ENCODE measurements at regions not wholly inside any gene's neighbourhood (a gene's known extent, or its start where the extent isn't known, plus 50 kb on each side); places are given as distances from the start of the nearest gene placed in this dataset.

DNA sequence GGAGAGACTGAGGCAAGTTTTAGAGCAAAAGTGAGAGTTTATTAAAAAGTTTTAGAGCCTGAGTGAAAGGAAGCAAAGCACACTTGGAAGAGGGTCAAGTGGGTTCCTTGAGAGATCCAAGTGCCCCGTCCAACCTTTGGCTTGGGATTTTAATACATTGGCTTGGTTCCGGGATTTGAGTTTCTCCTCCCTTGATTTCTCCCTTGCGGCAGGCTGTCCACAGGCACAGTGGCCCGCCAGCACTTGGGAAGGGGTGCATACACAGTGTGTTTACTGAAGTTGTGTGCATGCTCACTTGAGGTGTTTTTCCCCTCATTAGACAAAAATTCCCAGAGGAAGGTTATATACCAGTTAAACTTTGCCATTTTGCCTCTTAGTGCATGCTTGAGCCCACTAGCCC lies 333.5 kb downstream of the PCDH18 start:
- no peak for DNase-seq

- DNase-seq: no peak
Observed at GRCh38 chr4:137194670-137195069, 337.6 kb downstream of the PCDH18 start.

GRCh38 chr4:137193564-137193963 lies 338.7 kb downstream of the PCDH18 start:
- DNase-seq: no peak

DNA sequence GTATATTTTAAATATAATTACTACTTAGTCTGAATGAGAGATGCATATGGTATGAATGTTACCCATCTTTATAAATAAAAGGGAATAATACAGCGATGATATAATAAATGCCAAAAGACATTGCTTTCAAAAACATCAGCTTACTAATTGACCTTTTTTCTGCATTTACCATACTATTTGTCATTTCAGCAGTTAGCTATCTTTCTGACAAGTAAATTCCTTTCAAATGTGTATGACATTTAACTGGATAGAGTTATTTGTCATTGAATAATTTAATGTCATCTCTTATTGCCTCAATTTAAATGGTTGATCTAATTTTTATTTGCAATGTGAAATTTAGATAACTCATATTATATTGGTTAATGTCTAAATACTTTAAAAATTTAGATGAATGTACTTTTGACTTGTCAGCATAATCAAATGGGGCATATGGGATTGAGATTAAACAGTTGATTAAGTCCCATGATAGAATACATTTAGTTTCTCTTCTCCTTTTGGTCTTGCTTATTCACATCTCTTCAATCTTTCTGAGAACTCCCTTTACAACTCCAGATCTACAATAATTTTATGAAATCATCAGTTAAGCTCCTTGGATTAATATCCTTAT lies 350.9 kb downstream of the PCDH18 start:
- DNase-seq: no peak

- DNase-seq: no peak
Observed at GRCh38 chr4:137180349-137180748, 351.9 kb downstream of the PCDH18 start.

DNA sequence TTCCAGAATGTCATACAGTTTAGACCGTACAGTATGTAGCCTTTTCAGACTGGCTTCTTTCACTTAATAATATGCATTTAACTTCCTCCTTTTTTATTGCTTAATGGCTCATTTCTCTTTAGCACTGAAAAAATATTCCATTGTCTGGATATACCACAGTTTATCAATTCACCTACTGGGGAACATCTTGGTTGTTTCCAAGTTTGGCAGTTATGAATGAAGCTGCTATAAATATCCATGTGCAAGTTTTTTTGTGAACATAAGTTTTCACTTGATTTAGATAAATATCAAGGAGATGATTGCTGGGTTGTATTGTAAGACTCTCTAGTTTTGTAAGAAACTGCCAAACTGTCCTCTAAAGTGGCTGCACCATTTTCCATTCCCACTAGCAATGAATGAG lies 375.5 kb downstream of the PCDH18 start:
- DNase-seq: no peak

DNA sequence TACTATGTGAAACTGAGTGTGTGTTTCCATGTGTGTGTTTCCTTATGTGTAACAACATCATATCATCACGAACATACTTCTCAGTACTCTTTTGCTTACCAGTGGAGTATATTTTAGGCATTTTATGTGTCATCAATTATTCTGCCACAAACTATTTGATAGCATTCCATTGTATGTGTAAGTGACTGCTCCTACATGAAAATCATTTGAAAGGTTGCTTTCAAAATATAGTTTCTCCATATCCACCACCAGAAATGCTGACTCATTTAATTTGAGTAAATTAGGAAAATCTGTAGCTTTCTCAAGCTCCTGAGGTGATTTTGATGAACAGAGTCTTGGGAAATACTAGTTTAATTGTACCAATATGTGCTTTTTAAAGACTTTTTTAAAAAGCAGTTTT lies 376.2 kb downstream of the PCDH18 start:
- no peak for DNase-seq

GRCh38 chr4:137131201-137131600 lies 401.1 kb downstream of the PCDH18 start:
- DNase-seq: no peak

DNA sequence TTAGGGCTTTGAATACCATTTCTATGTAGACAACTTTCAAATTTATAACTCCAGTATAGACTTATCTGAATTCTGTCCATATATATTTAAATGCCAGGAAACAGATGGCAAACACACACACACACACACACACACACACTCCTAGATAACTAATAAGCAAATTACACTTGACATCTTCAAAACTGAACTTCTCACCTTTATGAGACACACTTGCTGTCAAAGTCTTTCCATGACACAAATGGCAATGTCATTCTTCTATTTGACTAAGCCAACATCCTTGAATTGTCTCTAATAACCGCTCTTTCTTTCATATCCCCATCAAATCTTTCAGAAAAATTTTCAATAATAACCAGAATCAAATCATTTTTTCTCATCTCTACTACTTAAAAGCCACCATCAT lies 402.4 kb downstream of the PCDH18 start:
- DNase-seq: no peak

DNA sequence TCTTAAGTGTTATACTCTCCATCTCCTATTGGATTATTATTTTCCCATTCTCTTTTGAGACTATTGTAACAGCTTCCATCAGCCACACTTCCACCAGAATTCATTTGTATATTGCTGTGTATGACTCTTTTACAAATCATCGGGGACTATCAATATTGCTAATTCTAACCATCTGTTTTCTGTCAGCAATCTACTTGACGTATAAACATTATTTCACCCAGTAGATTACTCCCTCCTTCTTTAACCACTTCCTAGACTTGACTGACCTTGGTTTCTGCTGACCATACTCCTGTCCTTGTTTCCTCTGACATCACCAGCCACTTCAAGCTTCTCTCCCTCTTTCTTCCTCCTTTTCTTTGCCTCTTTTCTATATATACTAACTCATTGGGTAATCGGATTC lies 402.9 kb downstream of the PCDH18 start:
- no peak for DNase-seq

GRCh38 chr4:137125011-137125410 lies 407.3 kb downstream of the PCDH18 start:
- DNase-seq: no peak

DNA sequence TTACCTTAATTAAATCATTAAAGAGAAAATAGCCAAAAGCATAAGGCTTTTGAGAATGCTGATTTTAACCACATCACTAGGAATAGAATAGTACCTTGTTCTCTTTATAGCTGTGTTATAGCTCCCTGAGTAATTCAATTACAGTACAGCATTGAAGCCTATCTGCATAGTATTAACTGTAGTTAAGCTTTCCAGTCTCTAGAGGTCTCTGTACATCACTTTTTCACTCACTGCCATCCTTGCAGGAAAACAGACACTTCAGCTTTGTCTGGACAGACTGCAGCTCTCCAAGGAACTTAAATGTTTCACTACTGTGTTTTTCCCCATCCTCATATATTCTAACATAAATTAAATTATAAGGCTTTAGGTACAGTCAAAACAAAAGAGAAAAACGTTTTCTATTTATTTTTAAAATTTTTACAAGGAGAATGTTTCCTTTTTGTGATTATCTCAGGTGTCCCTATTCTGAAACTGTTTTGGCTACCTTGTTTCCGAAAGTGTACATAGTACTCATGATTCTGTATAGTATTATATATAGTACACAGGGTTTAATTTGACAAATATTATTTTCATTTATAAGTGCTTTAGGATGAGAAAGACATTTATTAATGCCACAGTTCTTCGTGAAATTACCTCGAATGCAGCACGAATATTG lies 407.9 kb downstream of the PCDH18 start:
- no peak for DNase-seq

DNA sequence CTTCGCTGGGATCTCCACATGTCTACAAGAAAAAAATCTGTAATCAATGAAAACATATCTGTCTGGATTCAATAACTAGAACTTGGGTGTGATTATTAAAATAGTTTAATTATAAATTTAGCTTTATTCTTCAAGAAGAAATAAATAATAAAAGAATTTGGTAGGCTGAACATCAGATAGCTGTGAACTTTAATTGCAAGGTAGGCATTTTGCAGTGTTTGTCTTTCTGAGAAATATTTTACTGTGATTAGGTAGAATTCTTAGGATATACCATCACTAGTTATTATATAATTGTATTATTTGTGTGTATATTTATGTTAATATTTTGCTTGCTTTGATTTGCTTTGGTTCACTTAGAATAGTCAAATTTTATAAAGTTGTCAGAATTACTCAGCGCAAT lies 409.4 kb downstream of the PCDH18 start:
- DNase-seq: no peak

DNA sequence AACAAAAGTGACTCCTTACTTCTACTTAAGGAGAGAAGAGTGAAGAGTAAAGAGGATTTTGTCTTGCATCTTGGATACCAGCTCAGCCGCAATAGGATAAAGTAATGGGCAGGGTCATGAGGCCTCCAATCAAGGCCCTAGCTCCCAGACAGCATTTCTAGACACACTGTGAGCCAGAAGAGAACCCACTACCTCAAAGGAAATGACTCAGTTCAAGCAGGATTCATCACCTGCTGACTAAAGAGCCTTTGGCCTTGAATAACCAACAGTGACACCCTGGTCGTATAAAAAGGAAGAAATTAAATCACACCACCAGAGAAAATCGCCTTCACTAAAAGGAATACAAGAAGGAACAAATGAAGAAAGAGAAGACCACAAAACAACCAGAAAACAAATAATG lies 416.1 kb downstream of the PCDH18 start:
- no peak for DNase-seq

GRCh38 chr4:137106733-137107132 lies 425.6 kb downstream of the PCDH18 start:
- no peak for DNase-seq

- no peak for DNase-seq
Observed at GRCh38 chr4:137106287-137106686, 426.0 kb downstream of the PCDH18 start.

DNA sequence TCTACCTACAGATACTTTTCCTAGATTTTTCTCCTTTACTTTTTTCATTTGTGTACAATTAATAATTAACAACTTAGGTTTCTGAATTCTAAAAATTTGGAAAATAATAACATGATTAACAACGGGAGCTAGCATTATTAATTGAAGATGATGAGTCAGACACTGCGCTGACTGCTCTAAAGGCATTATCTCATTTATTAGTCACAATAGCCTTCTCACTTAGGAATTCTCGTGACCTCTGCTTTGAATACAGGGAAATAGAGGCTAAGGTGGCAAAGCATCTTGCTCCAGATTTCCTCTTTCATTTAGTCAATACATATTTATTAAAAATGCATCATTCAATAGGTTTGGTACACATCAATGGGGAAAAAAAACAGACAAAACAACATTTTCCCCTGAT lies 441.3 kb downstream of the PCDH18 start:
- DNase-seq: no peak

DNA sequence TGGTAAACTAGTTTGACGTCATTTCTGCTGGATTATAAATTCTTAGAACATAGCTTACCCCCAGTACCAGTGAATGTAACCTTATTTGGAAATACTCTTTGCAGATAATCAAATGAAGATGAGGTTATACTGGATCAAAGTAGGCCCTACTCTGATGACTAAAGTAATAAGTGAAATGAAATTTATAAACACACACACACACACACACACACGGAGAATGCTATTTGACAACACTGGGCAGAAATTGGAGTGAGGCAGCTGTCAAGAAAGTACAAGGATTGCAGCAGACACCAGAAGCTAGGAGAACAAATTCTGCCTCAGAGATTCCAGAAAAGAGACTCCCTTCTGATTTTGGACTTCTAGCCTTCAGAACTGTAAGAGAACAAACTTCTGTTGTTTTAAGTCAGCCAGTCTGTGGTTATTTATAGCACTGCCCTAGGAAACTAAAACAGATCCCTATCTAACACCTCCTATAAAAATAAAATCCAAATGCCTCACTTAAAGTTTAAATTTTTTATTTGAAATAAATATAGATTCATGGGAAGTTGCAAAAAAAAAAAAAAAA lies 448.6 kb downstream of the PCDH18 start:
- no peak for DNase-seq

DNA sequence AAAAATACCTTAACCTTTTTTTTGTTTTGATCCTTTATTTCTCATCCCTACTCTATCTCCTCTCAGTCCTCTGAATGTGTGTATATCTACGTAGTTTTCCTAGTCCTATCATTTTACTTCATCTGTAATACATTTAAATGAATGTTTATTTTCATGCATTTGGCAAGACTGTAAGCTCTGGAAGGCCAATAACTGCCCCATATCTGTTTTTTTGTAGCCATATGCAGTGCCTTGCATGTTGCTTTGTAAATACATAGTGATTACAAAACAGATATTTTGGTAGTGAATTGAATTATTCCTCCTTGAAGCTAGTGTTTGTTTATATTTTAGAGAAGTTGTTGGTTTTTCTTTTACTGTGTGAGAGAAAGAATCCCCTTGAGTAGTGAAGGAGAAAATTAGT lies 450.2 kb downstream of the PCDH18 start:
- DNase-seq: no peak

- no peak for DNase-seq
Observed at GRCh38 chr4:137076908-137077307, 455.4 kb downstream of the PCDH18 start.

GRCh38 chr4:137075586-137075985 lies 456.7 kb downstream of the PCDH18 start:
- no peak for DNase-seq

DNA sequence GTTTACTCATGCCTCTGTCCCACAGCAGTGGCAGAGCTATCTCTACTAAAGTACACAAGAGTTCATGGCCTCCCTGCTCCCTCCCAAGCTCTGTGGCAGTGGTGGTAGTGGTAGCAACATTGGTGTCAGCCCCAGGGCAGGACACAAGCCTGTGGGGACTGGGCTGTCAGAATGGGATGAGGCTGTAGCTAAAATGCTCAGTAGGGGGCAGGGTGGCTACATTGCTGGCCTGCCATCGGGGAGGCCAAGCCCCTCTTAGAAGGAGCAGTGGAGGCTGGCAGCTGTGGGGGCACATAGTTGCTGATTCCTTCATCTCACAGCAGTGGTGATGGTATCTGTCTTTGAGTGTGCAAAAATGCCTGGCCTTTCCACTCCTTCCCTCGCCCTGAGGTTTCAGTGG lies 461.7 kb downstream of the PCDH18 start:
- no peak for DNase-seq

GRCh38 chr4:137069473-137069872 lies 462.8 kb downstream of the PCDH18 start:
- DNase-seq: no peak

GRCh38 chr4:137067735-137068134 lies 464.6 kb downstream of the PCDH18 start:
- no peak for DNase-seq

DNA sequence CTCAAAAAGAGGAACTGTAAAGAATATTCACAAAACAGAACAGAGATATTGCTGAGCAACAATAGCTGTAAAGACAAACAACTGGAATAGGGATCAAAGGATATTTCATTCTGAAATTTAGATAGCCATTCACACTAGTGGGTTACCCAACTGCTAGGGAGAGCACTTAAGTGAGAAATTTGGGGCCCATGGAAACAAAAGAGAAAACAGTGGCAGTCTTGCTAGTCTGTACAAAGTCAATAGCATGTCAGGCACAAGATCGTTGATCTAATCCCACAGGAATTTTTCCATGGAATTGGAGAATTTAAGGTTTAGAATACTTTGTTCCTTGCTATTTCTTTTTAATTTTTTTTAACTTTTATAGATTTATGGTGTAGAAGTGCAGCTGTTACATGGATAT lies 467.0 kb downstream of the PCDH18 start:
- DNase-seq: no peak
